Fibroblast of pulmonary artery (primary cell): ENCODE measurements at regions not wholly inside any gene's neighbourhood (a gene's known extent, or its start where the extent isn't known, plus 50 kb on each side); places are given as distances from the start of the nearest gene placed in this dataset.

Source experiments
- DNase-seq: peaks from one replicate; pipeline ENCODE4 v3.0.0-alpha.2; 2010; ENCODE audit warnings: low read depth
- H3K4me3 ChIP-seq: replicated peaks from 2 replicates; pipeline ENCODE4 v1.5.1; 2011; ENCODE audit warnings: low read depth, mild to moderate bottlenecking, control low read depth, low read length, moderate library complexity
- TF ChIP-seq, protein P1 (sequence below): IDR thresholded peaks from 2 replicates; pipeline ENCODE4 v1.5.1; 2011; ENCODE audit warnings: mild to moderate bottlenecking, control low read depth, low read length, inconsistent platforms; ENCODE audit errors: missing control alignments

DNA sequence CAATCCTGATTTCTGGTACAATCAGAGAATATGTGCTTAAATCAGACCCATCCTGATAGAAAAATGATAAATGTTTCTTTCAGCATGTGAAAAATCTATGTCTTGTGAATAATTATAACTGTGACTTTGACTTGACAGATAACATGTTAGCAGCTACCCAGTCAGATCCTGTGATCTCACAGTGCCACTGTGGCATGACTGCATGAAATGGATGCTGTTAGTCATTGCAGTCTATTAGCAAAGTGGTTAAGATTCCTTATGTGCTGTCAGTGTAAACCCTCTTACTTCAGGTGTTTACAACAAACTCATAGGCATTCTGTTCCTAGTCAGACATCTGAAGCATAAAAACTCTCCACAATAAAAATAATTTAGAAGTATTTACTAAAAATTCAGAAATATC is 244.6 kb upstream of the RND3 start:
- no peak overlapping the region for H3K4me3 ChIP-seq
- peak; percentile 39 for DNase-seq
- TF ChIP-seq, protein P1, sequence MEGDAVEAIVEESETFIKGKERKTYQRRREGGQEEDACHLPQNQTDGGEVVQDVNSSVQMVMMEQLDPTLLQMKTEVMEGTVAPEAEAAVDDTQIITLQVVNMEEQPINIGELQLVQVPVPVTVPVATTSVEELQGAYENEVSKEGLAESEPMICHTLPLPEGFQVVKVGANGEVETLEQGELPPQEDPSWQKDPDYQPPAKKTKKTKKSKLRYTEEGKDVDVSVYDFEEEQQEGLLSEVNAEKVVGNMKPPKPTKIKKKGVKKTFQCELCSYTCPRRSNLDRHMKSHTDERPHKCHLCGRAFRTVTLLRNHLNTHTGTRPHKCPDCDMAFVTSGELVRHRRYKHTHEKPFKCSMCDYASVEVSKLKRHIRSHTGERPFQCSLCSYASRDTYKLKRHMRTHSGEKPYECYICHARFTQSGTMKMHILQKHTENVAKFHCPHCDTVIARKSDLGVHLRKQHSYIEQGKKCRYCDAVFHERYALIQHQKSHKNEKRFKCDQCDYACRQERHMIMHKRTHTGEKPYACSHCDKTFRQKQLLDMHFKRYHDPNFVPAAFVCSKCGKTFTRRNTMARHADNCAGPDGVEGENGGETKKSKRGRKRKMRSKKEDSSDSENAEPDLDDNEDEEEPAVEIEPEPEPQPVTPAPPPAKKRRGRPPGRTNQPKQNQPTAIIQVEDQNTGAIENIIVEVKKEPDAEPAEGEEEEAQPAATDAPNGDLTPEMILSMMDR, result no peak

DNA sequence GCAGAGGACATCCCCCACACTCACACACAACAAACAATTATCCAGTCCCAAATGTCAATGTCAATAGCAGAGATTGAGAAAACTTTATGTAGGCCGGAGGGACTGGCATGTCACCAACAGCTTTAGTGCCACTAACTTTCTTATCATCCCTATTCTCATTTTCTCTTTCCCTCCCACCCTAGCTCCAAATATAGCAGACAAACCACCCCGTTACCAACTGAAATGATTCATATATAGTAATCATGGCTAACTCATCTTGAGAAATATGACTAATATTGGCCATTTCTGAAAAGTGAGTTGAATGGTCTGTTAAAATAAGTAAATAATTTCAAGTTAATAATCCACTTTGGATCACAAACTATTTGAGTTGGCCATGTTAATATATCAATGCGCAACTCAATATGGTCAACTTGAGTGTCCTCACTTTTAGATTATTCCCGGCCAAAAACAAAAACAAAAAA is 242.1 kb upstream of the RND3 start:
- no peak for DNase-seq
- TF ChIP-seq, protein P1, result no peak
- no peak overlapping the region for H3K4me3 ChIP-seq

DNA sequence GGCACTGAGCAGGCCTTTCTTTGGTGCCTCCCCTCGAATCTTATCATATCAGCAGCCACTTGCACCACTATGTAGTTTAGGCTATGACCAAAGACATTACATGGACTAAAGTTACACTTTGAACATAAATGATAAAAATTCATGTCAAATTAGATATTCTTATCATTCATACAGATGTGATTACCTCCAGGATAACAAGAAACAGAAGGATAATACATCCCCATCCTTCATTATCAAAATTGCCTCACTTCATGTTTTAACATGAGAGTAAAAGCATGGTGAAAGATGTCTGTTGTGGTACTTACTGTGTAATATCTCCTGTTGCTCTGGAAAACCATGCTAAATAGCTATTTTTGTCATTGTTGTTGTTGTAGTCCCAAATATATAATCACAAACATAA is 230.8 kb upstream of the RND3 start:
- no peak for DNase-seq
- no peak overlapping the region for H3K4me3 ChIP-seq
- TF ChIP-seq, protein P1, result no peak

DNA sequence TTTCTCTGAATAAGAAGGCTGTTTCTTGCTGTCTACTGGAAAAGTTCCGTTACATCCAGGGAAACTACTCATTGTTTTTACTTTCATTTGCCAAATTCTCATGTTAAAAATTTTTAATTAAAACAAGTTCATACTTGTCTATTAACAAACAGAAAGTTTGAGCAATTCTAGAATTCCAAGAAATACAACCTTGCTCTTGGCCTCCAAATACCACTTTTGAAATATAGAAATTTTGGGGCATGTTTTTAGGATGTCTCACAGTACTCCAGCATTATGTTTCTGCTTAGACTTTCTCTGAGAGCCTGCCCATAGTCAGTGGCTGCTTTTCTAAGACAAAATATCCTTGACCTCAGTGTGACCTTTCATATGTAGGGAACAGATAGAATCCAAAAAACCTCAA is 228.7 kb upstream of the RND3 start:
- no peak for DNase-seq
- TF ChIP-seq, protein P1, result no peak
- no peak overlapping the region for H3K4me3 ChIP-seq

DNA sequence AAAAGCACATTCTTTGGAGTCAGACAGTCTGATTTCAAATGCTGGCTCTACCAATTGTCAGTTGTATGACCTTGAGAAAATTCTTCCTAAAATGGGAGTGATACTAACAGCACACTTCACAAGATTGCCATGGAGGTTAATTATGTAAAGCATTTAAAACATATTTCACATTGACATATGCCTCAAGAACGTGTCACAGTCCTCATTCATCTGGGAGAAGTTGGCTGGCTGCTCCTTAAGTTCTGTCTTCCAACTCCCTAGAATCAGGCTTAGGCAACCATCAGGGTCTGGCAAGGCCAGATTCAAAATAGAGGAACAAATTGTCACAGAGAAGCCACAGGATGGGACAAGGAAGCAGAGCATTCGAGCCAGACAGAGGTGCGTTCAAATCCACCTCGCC is 228.0 kb upstream of the RND3 start:
- H3K4me3 ChIP-seq, result no peak overlapping the region
- TF ChIP-seq, protein P1, result no peak

DNA sequence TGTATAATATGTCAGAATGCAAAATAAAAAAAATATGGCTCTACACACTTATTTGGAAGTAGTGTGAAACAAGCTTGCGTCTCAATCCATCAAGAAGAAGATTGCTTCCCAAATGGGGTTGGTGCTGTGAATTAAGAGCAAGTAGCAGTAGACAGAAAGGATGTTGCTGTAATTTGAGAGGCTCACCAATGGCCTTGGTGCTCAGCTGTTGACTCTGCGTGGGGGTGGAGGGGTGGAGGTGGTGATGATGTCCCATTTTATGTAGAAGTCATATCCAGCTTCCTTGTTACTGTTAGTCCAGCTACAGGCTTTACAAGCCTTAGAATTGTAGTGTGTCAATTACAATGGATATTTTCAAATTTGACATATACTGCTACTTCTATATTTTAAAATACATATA is 223.4 kb upstream of the RND3 start:
- TF ChIP-seq, protein P1, result no peak
- H3K4me3 ChIP-seq, result no peak overlapping the region
- no peak for DNase-seq

More for the DNA sequence above, 228.0 kb upstream of the RND3 start:
- DNase-seq, result no peak

DNA sequence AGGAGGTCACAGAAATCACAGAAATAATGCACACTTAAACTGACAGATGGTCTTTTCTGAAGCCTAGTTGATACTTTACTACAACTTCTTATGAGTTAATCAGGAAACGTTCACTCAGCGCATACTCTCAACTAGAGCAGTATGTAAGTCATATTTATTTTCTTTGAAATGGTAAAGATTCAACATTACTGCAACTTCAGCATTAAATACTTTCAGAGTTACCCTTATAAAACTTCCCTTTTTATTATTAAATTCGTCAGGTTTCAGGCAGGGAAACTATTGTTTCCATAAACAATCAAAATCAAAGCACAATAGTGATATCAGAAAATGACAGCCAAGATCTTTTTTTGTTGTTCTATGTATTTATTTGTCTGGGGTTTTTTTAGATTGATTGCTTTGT is 222.6 kb upstream of the RND3 start:
- DNase-seq, result no peak
- TF ChIP-seq, protein P1, result no peak
- H3K4me3 ChIP-seq, result no peak overlapping the region
